Panc1 (cell line): ENCODE measurements at regions not wholly inside any gene's neighbourhood (a gene's known extent, or its start where the extent isn't known, plus 50 kb on each side); places are given as distances from the start of the nearest gene placed in this dataset.

ENCODE experiments used
- ATAC-seq: fragments of 200-7000 bp; cut with Tn5 transposase; 2 replicates; pipeline ENCODE4 v1.9.1; 2020; ENCODE audit warnings: mild to moderate bottlenecking, moderate library complexity
- BruUV-seq: library from RNA; stranded (reverse); fragments of 400-500 nt; replicated peaks from 2 replicates; lab custom pipeline; 2021; lab: Mats Ljungman, UMichigan
- CTCF ChIA-PET: fragments of 300-600 bp; sonication (Branson Sonifier 250); formaldehyde crosslinking; loops from one replicate; lab custom pipeline; 2022; ENCODE audit warnings: antibody characterized with exemption; lab: Charles Lee
- POLR2A ChIA-PET: fragments of 300-600 bp; sonication (Branson Sonifier 250); formaldehyde crosslinking; loops from one replicate; lab custom pipeline; 2022; ENCODE audit warnings: antibody characterized with exemption; lab: Charles Lee
- DNase-seq: peaks from one replicate; pipeline ENCODE4 v3.0.0-alpha.2; 2010; ENCODE audit warnings: low read depth, low spot score
- H3K27ac ChIP-seq: 2 replicates; pipeline ENCODE4 v1.5.1; 2011; ENCODE audit warnings: mild to moderate bottlenecking, low read length, inconsistent platforms
- H3K27me3 ChIP-seq: fragments of 200-500 bp; sonication (Bioruptor generic); 2 replicates; pipeline ENCODE4 v1.6.0; 2014; ENCODE audit warnings: low read length, inconsistent platforms; ENCODE audit not compliant: control insufficient read depth, insufficient read depth
- H3K36me3 ChIP-seq: fragments of 200-500 bp; sonication (Bioruptor generic); 2 replicates; pipeline ENCODE4 v1.5.1; 2014; ENCODE audit warnings: inconsistent platforms, mild to moderate bottlenecking, low read length, moderate library complexity; ENCODE audit not compliant: control insufficient read depth, insufficient read depth
- H3K4me1 ChIP-seq: 2 replicates; pipeline ENCODE4 v1.5.1; 2011; ENCODE audit warnings: inconsistent platforms, mild to moderate bottlenecking, low read length, moderate library complexity; ENCODE audit not compliant: control insufficient read depth, insufficient read depth
- H3K4me3 ChIP-seq, 2 experiments: 2 replicates each; pipeline ENCODE4 v1.5.1; 2011 to 2012; ENCODE audit warnings: low read depth in 2 of 2, low read length in 2 of 2, mild to moderate bottlenecking in 2 of 2, inconsistent platforms in 1 of 2, moderate library complexity in 1 of 2
- H3K9me3 ChIP-seq: fragments of 200-500 bp; sonication (Bioruptor generic); 2 replicates; pipeline ENCODE4 v1.5.1; 2014; ENCODE audit warnings: low read depth, mild to moderate bottlenecking, inconsistent platforms, low read length, moderate library complexity; ENCODE audit not compliant: control insufficient read depth, insufficient read depth
- CTCF ChIP-seq: fragments of 450-650 bp; IDR thresholded peaks from 2 replicates; pipeline ENCODE4 v1.5.1; 2017; ENCODE audit warnings: mild to moderate bottlenecking
- POLR2AphosphoS5 ChIP-seq: IDR thresholded peaks from 2 replicates; pipeline ENCODE4 v1.6.1; 2012; ENCODE audit warnings: mild to moderate bottlenecking, low read depth, low read length, moderate library complexity
- REST ChIP-seq, 2 experiments: IDR thresholded peaks; 2 replicates each; pipeline ENCODE4 v1.6.1; 2011 to 2012; ENCODE audit warnings: low read depth in 2 of 2, control low read depth in 1 of 2, low read length in 1 of 2, mild to moderate bottlenecking in 1 of 2, moderate library complexity in 1 of 2; ENCODE audit not compliant: insufficient read depth in 1 of 2
- SIN3A ChIP-seq: IDR thresholded peaks from 2 replicates; pipeline ENCODE4 v1.6.1; 2012; ENCODE audit warnings: low read depth, mild to moderate bottlenecking, low read length, moderate library complexity, borderline replicate concordance; ENCODE audit not compliant: insufficient read depth
- TCF7L2 ChIP-seq: IDR thresholded peaks from 2 replicates; pipeline ENCODE4 v1.6.1; 2011; ENCODE audit warnings: mild to moderate bottlenecking, low read depth, low read length, inconsistent platforms
- in situ Hi-C: cut with HindIII; loops from 2 replicates; pipeline ENCODE4 v1.10.0; 2016; ENCODE audit warnings: low sequenced_read_pairs, low pct_unique_long_range_greater_than_20kb
- intact Hi-C: fragments of 100-400 bp; cut with micrococcal nuclease; formaldehyde crosslinking; loops from one replicate; pipeline ENCODE4 v1.10.0; 2022; ENCODE audit not compliant: unreplicated experiment

GRCh38 chr13:99859178-99860177, 112.1 kb downstream of the ZIC5 start:
- Histone ChIP-seq H3K4me1 (no peaks in the 10 kb centered on the region), H3K27ac (no peak overlapping the region), H3K9me3 (no peaks in the 10 kb centered on the region), H3K4me3 (no peak overlapping the region), H3K36me3 (no peaks in the 10 kb centered on the region), H3K27me3 (no peaks in the 10 kb centered on the region)
- TF ChIP-seq TCF7L2 (no peak), REST (IDR thresholded peaks at IDR 0.05; ENCODE audit: insufficient read depth in 1 of 2, low read depth in 2 of 2, low read length in 1 of 2) (no peak), SIN3A (no peak), POLR2AphosphoS5 (no peak), CTCF (no peak)
- ATAC-seq (no peak), DNase-seq (no peak)
- POLR2A ChIA-PET, result no interaction called here
- in situ Hi-C loops (no loop called here), intact Hi-C loops (no loop called here)
- CTCF ChIA-PET, result no interaction called here
- BruUV-seq, result no TSS peak

GRCh38 chr13:99857738-99858137, 113.8 kb downstream of the ZIC5 start:
- Histone ChIP-seq H3K27ac (no peak overlapping the region), H3K4me1 (no peaks in the 10 kb centered on the region), H3K36me3 (no peaks in the 10 kb centered on the region), H3K4me3 (no peak overlapping the region), H3K9me3 (no peaks in the 10 kb centered on the region), H3K27me3 (no peaks in the 10 kb centered on the region)
- POLR2A ChIA-PET, result no interaction called here
- ATAC-seq (no peak), DNase-seq (no peak)
- no peak for TF ChIP-seq POLR2AphosphoS5
- TF ChIP-seq TCF7L2, result no peak
- no peak for TF ChIP-seq REST (IDR thresholded peaks at IDR 0.05; ENCODE audit: insufficient read depth in 1 of 2, low read depth in 2 of 2, low read length in 1 of 2)
- CTCF ChIA-PET, result no interaction called here
- intact Hi-C loops (no loop called here), in situ Hi-C loops (no loop called here)
- no TSS peak for BruUV-seq
